GM12878 (cell line): ENCODE measurements at regions not wholly inside any gene's neighbourhood (a gene's known extent, or its start where the extent isn't known, plus 50 kb on each side); places are given as distances from the start of the nearest gene placed in this dataset.
"Not testable (repeated sequence)": the region's sequence is repeated elsewhere in the genome, so short reads cannot be mapped to it uniquely, and the experiment has no call there.

Experiments used
- ATAC-seq: fragments of 200-7000 bp; cut with Tn5 transposase; 3 replicates; pipeline ENCODE4 v1.9.1; 2020; ENCODE audit warnings: mild to moderate bottlenecking, moderate library complexity
- BruUV-seq: library from RNA; stranded (reverse); fragments of 400-500 nt; replicated peaks from 2 replicates; lab custom pipeline; 2021; lab: Mats Ljungman, UMichigan
- CTCF ChIA-PET: fragments of 300-600 bp; sonication (Branson Sonifier 250); formaldehyde crosslinking; extraction: SDS; loops from one replicate; lab custom pipeline; 2021; ENCODE audit warnings: inconsistent platforms; lab: Yijun Ruan, JAX
- POLR2A ChIA-PET: fragments of 350-600 bp; formaldehyde crosslinking; extraction: SDS; loops from one replicate; lab custom pipeline; 2021; ENCODE audit warnings: inconsistent platforms; lab: Charles Lee
- RAD21 ChIA-PET: fragments of 300-600 bp; sonication (Branson Sonifier 250); formaldehyde crosslinking; loops from one replicate; lab custom pipeline; 2023; ENCODE audit warnings: antibody characterized with exemption; ENCODE audit not compliant: unreplicated experiment; lab: Charles Lee
- SMC1A ChIA-PET: fragments of 300-600 bp; sonication (Branson Sonifier 250); formaldehyde crosslinking; loops from one replicate; lab custom pipeline; 2023; ENCODE audit not compliant: unreplicated experiment, uncharacterized antibody; lab: Charles Lee
- DNase-seq: peaks from one replicate; pipeline ENCODE4 v3.0.0-alpha.2; 2011; ENCODE audit warnings: low read depth, low spot score
- FAIRE-seq: peaks from 3 replicates; lab custom pipeline; 2011; peaks lifted over from hg19 to GRCh38; lab: Jason Lieb, UNC
- H2AFZ ChIP-seq: 2 replicates; pipeline ENCODE4 v1.6.0; 2011; ENCODE audit warnings: low read depth, low read length, control low read depth; ENCODE audit not compliant: control insufficient read depth
- H3K27ac ChIP-seq: 2 replicates; pipeline ENCODE4 v1.5.1; 2011; ENCODE audit warnings: control low read depth; ENCODE audit not compliant: control insufficient read depth, insufficient read depth
- H3K27me3 ChIP-seq, 2 experiments: replicated peaks in 1 of 2; 2 replicates each; pipeline versions ENCODE4 v1.6.0 to v1.6.1; 2011; ENCODE audit warnings: low read length in 1 of 2; ENCODE audit not compliant: control insufficient read depth in 2 of 2, insufficient read depth in 2 of 2
- H3K36me3 ChIP-seq, 2 experiments: 2 replicates each; pipeline ENCODE4 v1.5.1; 2011; ENCODE audit warnings: low read length in 1 of 2; ENCODE audit not compliant: control insufficient read depth in 2 of 2, insufficient read depth in 2 of 2
- H3K4me1 ChIP-seq: 2 replicates; pipeline ENCODE4 v1.6.1; 2011; ENCODE audit warnings: mild to moderate bottlenecking, low read length, moderate library complexity, mixed read lengths; ENCODE audit not compliant: control insufficient read depth, insufficient read depth
- H3K4me2 ChIP-seq: 2 replicates; pipeline ENCODE4 v1.6.0; 2011; ENCODE audit warnings: control low read depth; ENCODE audit not compliant: control insufficient read depth, insufficient read depth
- H3K4me3 ChIP-seq: fragments of 200-600 bp; sonication (generic); 2 replicates; pipeline ENCODE4 v1.5.1; 2016
- H3K79me2 ChIP-seq: 2 replicates; pipeline ENCODE4 v1.6.0; 2011; ENCODE audit warnings: low read length; ENCODE audit not compliant: control insufficient read depth, insufficient read depth
- H3K9ac ChIP-seq: 2 replicates; pipeline ENCODE4 v1.8.0; 2011; ENCODE audit warnings: low read length, control low read depth, mixed read lengths; ENCODE audit not compliant: control insufficient read depth, insufficient read depth
- H3K9me3 ChIP-seq: replicated peaks from 3 replicates; pipeline ENCODE4 v1.5.1; 2011; ENCODE audit warnings: mild to moderate bottlenecking, low read length; ENCODE audit not compliant: control insufficient read depth, insufficient read depth
- H4K20me1 ChIP-seq: 2 replicates; pipeline ENCODE4 v1.6.0; 2011; ENCODE audit not compliant: control insufficient read depth, insufficient read depth
- E2F4 ChIP-seq: IDR thresholded peaks from 2 replicates; pipeline ENCODE4 v1.6.1; 2012; ENCODE audit warnings: low read depth, low read length, improper control_type of control experiment
- SREBF1 ChIP-seq: IDR thresholded peaks from 2 replicates; pipeline ENCODE4 v1.6.1; 2012; ENCODE audit warnings: mild to moderate bottlenecking, low read length
- WGBS: methylation state at CpG from one replicate; pipeline ENCODE4 v1.1.6; 2016; ENCODE audit warnings: low lambda C conversion rate; ENCODE audit not compliant: insufficient replicate concordance, insufficient coverage; ENCODE audit errors: missing lambda C conversion rate; 5-methylcytosine and 5-hydroxymethylcytosine counted together
- in situ Hi-C: fragments of 300-500 bp; cut with MboI; formaldehyde crosslinking; loops from 9 replicates; pipeline ENCODE4 v1.14.3; 2018; ENCODE audit warnings: mixed read lengths
- intact Hi-C: fragments of 100-400 bp; cut with micrococcal nuclease; formaldehyde crosslinking; loops from one replicate; pipeline ENCODE4 v1.14.2; 2022; ENCODE audit not compliant: unreplicated experiment

- TF ChIP-seq E2F4 (no peak), SREBF1 (no peak)
- H3K79me2 ChIP-seq = no peaks in the 10 kb centered on the region
- SMC1A ChIA-PET = no interaction called here
- no peaks in the 10 kb centered on the region for H3K27me3 ChIP-seq
- no peak overlapping the region for H3K4me2 ChIP-seq
- no TSS peak for BruUV-seq
- no peak for DNase-seq
- no peaks in the 10 kb centered on the region for H3K36me3 ChIP-seq
- no peaks in the 10 kb centered on the region for H3K4me1 ChIP-seq
- intact Hi-C loops (no loop called here), in situ Hi-C loops (no loop called here)
- 0% methylated on average over 1 of the region's 1 CpG for WGBS
- no peak overlapping the region for H2AFZ ChIP-seq
- no peak for FAIRE-seq
- RAD21 ChIA-PET = no interaction called here
- no peak for ATAC-seq
- H4K20me1 ChIP-seq = no peaks in the 10 kb centered on the region
- H3K9me3 ChIP-seq = no peaks in the 10 kb centered on the region
- no peak overlapping the region for H3K9ac ChIP-seq
- POLR2A ChIA-PET = no interaction called here
- H3K27ac ChIP-seq = no peak overlapping the region
- CTCF ChIA-PET = no interaction called here
- no peak overlapping the region for H3K4me3 ChIP-seq
Measured at GRCh38 chr11:23644443-23644842, 784.2 kb upstream of the CCDC179 start.

GRCh38 chr11:23652336-23652735, 792.1 kb upstream of the CCDC179 start:
- CTCF ChIA-PET, in situ Hi-C loops: not testable (repeated sequence)
- 79% methylated on average over 20 of the region's 20 CpGs for WGBS

More at GRCh38 chr11:23652336-23652735, 792.1 kb upstream of the CCDC179 start:
- BruUV-seq, H2AFZ ChIP-seq, DNase-seq, H3K36me3 ChIP-seq, ATAC-seq, RAD21 ChIA-PET, H4K20me1 ChIP-seq, H3K27ac ChIP-seq, H3K9me3 ChIP-seq, H3K4me3 ChIP-seq, FAIRE-seq, intact Hi-C loops, H3K4me1 ChIP-seq, SMC1A ChIA-PET, H3K4me2 ChIP-seq, H3K79me2 ChIP-seq, H3K9ac ChIP-seq, POLR2A ChIA-PET, H3K27me3 ChIP-seq: not testable (repeated sequence)
